ENCODE measurements at regions not wholly inside any gene's neighbourhood (a gene's known extent, or its start where the extent isn't known, plus 50 kb on each side); places are given as distances from the start of the nearest gene placed in this dataset.

GRCh38 chr10:78301891-78302738 is 268.5 kb downstream of the RPS24 start:
- DNase-seq = no peak

DNA sequence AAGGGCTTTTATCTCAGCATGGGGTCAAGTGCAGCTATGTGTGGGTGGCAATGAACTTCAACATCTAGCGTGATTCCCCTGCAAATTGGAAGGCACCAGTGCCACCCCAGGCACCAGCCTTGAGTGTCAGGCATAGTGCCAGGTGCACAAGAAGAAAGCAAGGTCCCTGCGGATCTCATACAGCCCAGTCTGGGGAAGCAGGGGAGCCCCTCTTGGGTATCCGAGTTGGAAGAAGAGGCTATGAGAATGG is 269.0 kb downstream of the RPS24 start:
- DNase-seq = no peak

DNA sequence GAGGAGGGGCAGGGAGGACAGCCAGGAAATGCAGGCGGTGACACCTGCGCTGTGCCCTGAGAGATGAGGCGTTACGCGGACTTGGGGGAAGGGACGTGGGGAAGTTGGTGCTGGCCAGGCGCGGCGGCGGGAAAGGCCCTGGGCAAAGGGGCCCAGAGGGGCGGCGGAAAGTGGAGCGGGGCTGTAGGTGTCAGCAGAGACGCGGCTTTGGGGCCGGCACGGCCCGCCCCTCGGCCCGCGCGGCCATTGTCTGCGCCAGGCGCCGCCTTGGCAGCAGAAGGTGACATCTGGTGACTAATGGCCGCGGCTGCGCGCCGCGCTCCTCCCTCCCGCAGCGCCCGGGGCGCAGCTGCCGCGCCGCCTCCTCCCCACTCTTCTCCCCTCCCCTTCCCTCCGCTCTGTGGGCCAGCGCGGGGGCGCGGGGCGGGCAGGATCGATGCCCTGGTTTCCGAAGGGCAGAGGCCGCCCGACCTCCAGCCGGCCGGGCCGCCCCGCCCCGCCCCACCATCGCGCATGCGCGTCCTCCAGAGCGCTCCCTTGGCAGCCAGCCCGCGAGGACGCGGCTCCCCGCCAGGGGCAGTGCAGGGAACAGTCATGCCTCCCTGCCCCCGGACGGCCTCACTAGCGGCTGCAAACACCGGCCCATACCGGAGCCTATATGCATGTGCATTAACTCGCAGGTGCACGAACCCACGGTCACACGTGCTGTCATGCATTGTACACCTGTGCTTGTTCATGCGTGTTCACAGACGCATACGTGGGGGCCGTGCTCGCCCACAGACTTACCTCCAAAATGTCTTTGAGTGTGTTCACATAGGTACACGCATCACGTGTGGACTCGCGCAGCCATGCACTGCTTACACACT is 269.6 kb downstream of the RPS24 start:
- DNase-seq = peak; percentile 97

DNA sequence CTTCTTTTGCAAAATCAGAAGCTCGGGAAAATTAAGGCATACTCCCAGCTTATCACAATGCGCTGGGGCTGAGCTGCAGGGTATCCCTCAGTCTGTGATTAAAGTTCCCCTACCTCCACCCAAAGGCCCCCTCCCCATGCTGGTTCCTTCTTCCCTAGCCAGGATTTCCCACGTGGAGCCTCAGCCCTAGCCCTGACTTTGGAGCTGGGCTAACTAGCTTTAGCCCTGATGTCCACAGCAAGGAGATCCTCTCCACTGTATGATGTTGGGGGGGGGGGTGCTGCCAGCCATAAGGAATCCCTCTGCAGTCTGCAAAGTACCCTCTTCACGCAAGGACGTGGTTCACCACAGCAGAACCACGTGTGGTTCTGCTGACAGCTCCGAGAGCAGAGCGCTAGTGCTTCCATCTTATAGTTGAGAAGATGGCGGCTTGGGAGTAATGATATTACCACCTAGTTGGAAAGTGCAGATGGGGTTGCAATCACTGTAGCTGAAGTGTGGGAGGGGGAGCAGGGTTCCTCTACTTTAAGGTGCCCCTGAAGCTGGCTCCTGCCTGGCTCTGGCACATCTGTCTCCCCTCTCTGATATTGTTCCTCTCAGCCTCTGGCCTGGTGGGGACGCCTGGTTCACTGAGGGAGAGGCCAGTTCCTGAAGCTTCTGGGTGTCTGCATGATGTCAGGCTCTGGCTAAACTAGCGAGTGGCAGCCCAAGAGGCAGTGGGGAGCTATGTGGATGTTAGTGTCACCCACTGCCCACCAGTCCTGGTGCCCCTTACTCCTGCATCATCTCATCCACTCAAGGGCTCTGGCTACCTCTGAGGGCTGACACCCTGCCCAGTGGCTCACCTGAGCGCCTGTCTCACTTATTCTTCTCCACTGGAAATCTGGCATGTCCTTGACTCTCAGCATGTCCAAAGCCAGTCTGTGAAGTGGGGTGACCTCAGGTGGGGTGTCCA is 270.7 kb downstream of the RPS24 start:
- no peak for DNase-seq

GRCh38 chr10:78305311-78305710 is 271.6 kb downstream of the RPS24 start:
- DNase-seq = no peak

DNA sequence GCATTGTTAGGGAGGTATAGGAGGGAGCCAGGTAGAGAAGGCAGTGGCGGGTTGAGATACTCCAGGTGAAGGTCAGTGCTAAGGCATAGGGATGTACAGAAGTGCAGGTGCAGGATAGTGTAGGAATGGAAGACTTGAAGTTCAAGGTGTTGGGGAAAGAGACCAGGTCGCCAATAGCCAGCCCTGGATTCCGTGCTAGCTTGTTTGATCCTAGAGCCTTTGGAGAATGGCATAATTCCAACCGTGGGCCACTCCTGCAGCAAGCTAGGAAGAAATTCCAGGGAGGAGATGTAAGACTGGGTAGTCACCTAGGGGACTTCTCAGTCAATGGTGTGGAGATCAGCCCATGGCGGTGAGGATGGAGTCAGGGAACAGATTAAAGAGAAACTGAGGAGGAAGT is 272.7 kb downstream of the RPS24 start:
- no peak for DNase-seq

DNA sequence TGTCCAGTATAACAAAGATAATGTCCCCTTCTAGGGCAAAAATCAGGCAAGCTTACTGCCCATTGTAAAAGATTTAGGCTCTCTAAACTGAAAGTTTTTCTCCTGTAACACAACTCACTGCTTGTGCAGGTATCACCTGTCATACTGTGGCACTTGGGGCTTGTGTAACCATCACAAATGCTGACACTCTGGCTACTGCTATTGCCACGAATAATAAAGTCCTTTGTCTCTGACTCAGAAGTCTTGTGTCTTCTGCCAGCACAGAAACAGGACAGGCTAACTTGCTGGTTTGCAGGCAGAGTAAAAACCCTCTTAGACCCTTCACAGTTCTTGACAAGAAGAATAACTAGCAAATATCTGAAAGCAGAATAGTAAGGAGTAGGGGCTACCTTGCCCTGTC is 273.9 kb downstream of the RPS24 start:
- DNase-seq = no peak

GRCh38 chr10:78309536-78310237 is 276.0 kb downstream of the RPS24 start:
- no peak for DNase-seq

- DNase-seq = no peak
Measured at GRCh38 chr10:78310481-78311080, 276.9 kb downstream of the RPS24 start.

- DNase-seq = no peak
Measured at GRCh38 chr10:78312197-78313047, 278.8 kb downstream of the RPS24 start.

- no peak for DNase-seq
Measured at GRCh38 chr10:78313048-78313381, 279.4 kb downstream of the RPS24 start.

- no peak for DNase-seq
Measured at GRCh38 chr10:78313636-78314035, 280.0 kb downstream of the RPS24 start.

- no peak for DNase-seq
Measured at GRCh38 chr10:78314651-78315050, 281.0 kb downstream of the RPS24 start.

- no peak for DNase-seq
Measured at GRCh38 chr10:78316451-78316931, 282.8 kb downstream of the RPS24 start.

DNA sequence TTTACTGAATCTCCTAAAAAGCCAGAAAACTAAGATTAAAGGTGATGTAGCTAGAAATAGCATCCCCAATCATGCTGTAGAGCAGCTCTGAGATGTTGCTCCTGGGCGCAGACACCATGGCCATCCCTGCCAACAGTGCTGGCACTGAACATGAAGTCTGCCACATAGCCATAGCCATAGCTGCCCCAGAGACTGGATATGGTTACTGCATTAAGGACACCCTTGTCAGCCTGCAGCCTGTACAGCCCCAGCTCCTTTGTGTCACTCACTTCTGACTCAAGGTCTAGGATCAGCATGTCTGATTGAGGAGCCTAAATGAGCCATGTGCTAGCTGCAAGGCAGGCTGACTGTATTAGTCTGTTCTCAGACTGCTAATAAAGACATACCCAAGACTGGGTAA is 284.6 kb downstream of the RPS24 start:
- no peak for DNase-seq

- DNase-seq = no peak
Measured at GRCh38 chr10:78319371-78319770, 285.7 kb downstream of the RPS24 start.

GRCh38 chr10:78319841-78320240 is 286.2 kb downstream of the RPS24 start:
- no peak for DNase-seq

- no peak for DNase-seq
Measured at GRCh38 chr10:78320506-78320905, 286.8 kb downstream of the RPS24 start.

- DNase-seq = no peak
Measured at GRCh38 chr10:78321000-78321399, 287.3 kb downstream of the RPS24 start.

DNA sequence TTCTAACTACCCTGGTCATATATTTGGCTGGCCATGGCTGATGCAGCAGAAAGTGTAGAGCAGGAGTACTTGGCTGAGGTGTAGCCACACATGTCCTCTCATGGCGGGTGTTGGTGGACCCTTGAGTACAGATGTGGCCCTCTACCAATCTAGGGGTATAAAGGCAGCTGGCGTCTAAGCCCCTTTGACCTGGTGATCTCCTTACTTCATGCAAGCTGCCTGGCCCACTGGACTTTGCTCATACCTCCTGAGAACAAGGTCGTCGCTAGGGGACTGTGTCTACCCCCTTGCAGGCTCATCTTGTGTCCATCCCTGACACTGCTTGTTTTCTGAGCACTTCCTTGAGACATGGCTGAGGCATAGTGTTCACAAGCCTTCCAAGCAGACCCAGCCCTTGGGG is 287.8 kb downstream of the RPS24 start:
- no peak for DNase-seq

GRCh38 chr10:78326372-78326771 is 292.7 kb downstream of the RPS24 start:
- no peak for DNase-seq

Measured in activated naive CD4-positive, alpha-beta T cell treated with anti-CD3 and anti-CD28 coated beads, Interleukin-2, amount 50 U/mL, for 16 hours (primary cell).